ENCODE measurements at regions not wholly inside any gene's neighbourhood (a gene's known extent, or its start where the extent isn't known, plus 50 kb on each side); places are given as distances from the start of the nearest gene placed in this dataset.

GRCh38 chr3:188948281-188948996 is 223.3 kb upstream of the TPRG1 start:
- H3K27ac ChIP-seq, result peak overlapping the region; percentile 88 to 99 (median 97)
- H3K9me3 ChIP-seq, result no peaks in the 10 kb centered on the region
- ATAC-seq (peak in 6 of 8 donors; percentile 0 to 55 (median 38)), DNase-seq (peak in 1 of 2 donors; percentile 17)
- no peaks in the 10 kb centered on the region for H3K27me3 ChIP-seq
- no peaks in the 10 kb centered on the region for H3K36me3 ChIP-seq
- intact Hi-C loops (cut with DNase I), result loop anchor here in 5 of 10 donors (1.0 to 10.0 kb wide), 17 partner anchors 61 to 1210 kb away; partner anchors contain the start of gene BCL6 (in 1 of the 5)
- H3K4me3 ChIP-seq, result peak overlapping the region in 8 of 10 donors; percentile 3 to 56 (median 52)
- peaks cover 22 to 87% (median 45%) of the 10 kb centered on the region in 9 donors for H3K4me1 ChIP-seq
- no peak for TF ChIP-seq CTCF (IDR thresholded peaks at IDR 0.05)
- WGBS, 2 donors, result 14 to 29% methylated on average over 10 of the region's 10 CpGs

DNA sequence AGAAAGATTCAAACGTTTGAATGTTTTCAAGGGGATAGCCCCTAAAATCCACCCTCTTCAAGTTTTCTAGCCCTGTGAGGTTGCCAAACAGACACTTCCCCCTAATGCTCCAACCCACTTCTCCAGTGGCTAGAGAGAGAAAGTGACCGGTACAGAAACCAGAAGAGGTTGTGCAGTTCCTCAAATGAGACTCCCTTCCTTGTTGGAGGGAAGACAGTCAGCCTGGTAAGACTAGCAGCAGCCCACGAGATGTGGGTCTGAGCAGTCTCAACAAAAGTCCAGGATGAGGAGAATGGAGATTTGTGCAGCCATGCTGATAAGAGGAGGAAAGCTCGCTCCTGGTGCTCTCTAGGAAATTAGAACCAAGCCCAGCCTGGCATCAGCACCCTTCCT is 222.8 kb upstream of the TPRG1 start:
- DNase-seq (peak in 1 of 2 donors; percentile 18), ATAC-seq (no peak)
- Histone ChIP-seq H3K4me3 (peak overlapping the region in 2 of 10 donors; percentile 53 to 54), H3K9me3 (no peaks in the 10 kb centered on the region), H3K27ac (peak overlapping the region; percentile 88 to 99 (median 97)), H3K27me3 (no peaks in the 10 kb centered on the region), H3K36me3 (no peaks in the 10 kb centered on the region), H3K4me1 (peaks cover 22 to 82% (median 45%) of the 10 kb centered on the region in 9 donors)
- no peak for TF ChIP-seq CTCF (IDR thresholded peaks at IDR 0.05)
- WGBS, 2 donors, result 60 to 65% methylated on average over 4 of the region's 4 CpGs
- intact Hi-C loops (cut with DNase I), result loop anchor here in 5 of 10 donors (1.0 to 10.0 kb wide), 17 partner anchors 62 to 1210 kb away; partner anchors contain the start of gene BCL6 (in 1 of the 5)

- H3K4me3 ChIP-seq, result no peak overlapping the region
- intact Hi-C loops (cut with DNase I), result loop anchor here in 5 of 10 donors (2.0 to 10.0 kb wide), 15 partner anchors 62 to 1211 kb away; no protein-coding TSS in a partner anchor
Observed at GRCh38 chr3:188949456-188949855, 222.3 kb upstream of the TPRG1 start.

More at GRCh38 chr3:188949456-188949855, 222.3 kb upstream of the TPRG1 start:
- no peaks in the 10 kb centered on the region for H3K36me3 ChIP-seq
- no peaks in the 10 kb centered on the region for H3K27me3 ChIP-seq
- TF ChIP-seq CTCF (IDR thresholded peaks at IDR 0.05), result no peak
- 97 to 100% methylated on average over 2 of the region's 2 CpGs for WGBS, 2 donors
- peak overlapping the region; percentile 88 to 99 (median 97) for H3K27ac ChIP-seq
- no peak for ATAC-seq
- no peaks in the 10 kb centered on the region for H3K9me3 ChIP-seq
- no peak for DNase-seq
- peaks cover 22 to 80% (median 48%) of the 10 kb centered on the region in 9 donors for H3K4me1 ChIP-seq
